Kidney (tissue), 13 donors: ENCODE measurements at regions not wholly inside any gene's neighbourhood (a gene's known extent, or its start where the extent isn't known, plus 50 kb on each side); places are given as distances from the start of the nearest gene placed in this dataset.

Source experiments
- DNase-seq, 5 donors: peaks; one replicate each; pipeline ENCODE4 v3.0.0-alpha.2; 2013 to 2020
- FAIRE-seq: peaks from 2 replicates; lab custom pipeline; 2012; peaks lifted over from hg19 to GRCh38; lab: Jason Lieb, UNC
- H3K27ac ChIP-seq, 2 donors: one replicate each; pipeline ENCODE4 v1.7.0; 2013; ENCODE audit warnings: low read depth in 2 of 2, low read length in 2 of 2, inconsistent platforms in 1 of 2
- H3K27me3 ChIP-seq: one replicate; pipeline ENCODE4 v1.7.1; 2013; ENCODE audit warnings: low read length, inconsistent platforms; ENCODE audit not compliant: control insufficient read depth, insufficient read depth
- H3K36me3 ChIP-seq, 3 donors: one replicate each; pipeline versions ENCODE4 v1.7.0 to v1.7.1; 2013; ENCODE audit warnings: low read length in 3 of 3, control low read depth in 1 of 3, inconsistent platforms in 1 of 3; ENCODE audit not compliant: insufficient read depth in 3 of 3, control insufficient read depth in 2 of 3
- H3K4me1 ChIP-seq, 3 donors: one replicate each; pipeline versions ENCODE4 v1.7.0 to v1.7.1; 2013; ENCODE audit warnings: low read length in 3 of 3, inconsistent platforms in 1 of 3, low read depth in 1 of 3; ENCODE audit not compliant: control insufficient read depth in 2 of 3, insufficient read depth in 2 of 3
- H3K4me3 ChIP-seq, 3 donors: one replicate each; pipeline versions ENCODE4 v1.7.0 to v1.8.1; 2013; ENCODE audit warnings: low read length in 3 of 3, control low read depth in 1 of 3, inconsistent platforms in 1 of 3
- H3K9ac ChIP-seq, 3 donors: one replicate each; pipeline versions ENCODE4 v1.7.0 to v1.7.1; 2013; ENCODE audit warnings: low read length in 3 of 3, control low read depth in 1 of 3, inconsistent platforms in 1 of 3
- H3K9me3 ChIP-seq, 3 donors: one replicate each; pipeline versions ENCODE4 v1.7.0 to v1.7.1; 2013; ENCODE audit warnings: low read length in 3 of 3, control low read depth in 1 of 3, inconsistent platforms in 1 of 3; ENCODE audit not compliant: control insufficient read depth in 2 of 3, insufficient read depth in 1 of 3
- CTCF ChIP-seq: IDR thresholded peaks from 3 replicates; pipeline ENCODE4 v1.5.1; 2012; ENCODE audit warnings: mild to moderate bottlenecking, moderate library complexity, borderline replicate concordance; ENCODE audit not compliant: insufficient read depth; ENCODE audit errors: extremely low read depth
- intact Hi-C: fragments of 100-400 bp; cut with DNase I; formaldehyde crosslinking; loops from one replicate; pipeline ENCODE4 v1.11.1; 2022
- donor health status: control.
- donor health status: control.
- donor health status: control.
- donor health status: control.
- donor health status: control.
- donor health status: DM: yes; HTN: yes; CAD: no.
- donor health status: Normal renal cell carcinoma (clear cell type).

DNA sequence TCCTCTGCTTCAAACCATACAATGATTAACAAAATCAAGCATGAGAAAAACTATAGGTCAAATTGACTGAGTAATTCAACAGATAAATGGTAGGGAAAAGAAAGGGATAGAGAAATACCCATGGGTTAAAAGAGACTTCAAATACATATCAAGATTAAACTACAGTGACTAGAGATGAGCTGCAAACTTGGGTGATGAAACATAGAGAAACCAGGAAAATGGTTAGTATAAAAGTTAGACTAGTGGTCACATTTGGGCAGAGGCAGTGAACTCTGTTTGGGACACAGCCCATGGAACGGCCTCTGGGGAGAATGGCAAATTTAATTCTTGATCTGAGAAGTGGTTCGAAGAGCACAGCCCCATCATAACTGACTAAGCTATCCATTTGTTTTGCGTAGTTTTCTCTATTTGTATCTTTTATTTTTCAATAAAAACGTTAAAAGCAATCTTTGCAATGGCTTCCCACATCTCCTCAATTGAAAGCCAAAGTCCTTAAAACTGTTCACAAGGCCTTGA, 99.4 kb downstream of the APIP start:
- H3K4me3 ChIP-seq, result no peak overlapping the region
- H3K36me3 ChIP-seq, result no peaks in the 10 kb centered on the region
- no peak overlapping the region for H3K27ac ChIP-seq
- H3K4me1 ChIP-seq, result no peaks in the 10 kb centered on the region
- FAIRE-seq (no peak), DNase-seq (no peak)
- peaks cover 0 to 12% (median 2%) of the 10 kb centered on the region in 3 donors for H3K9me3 ChIP-seq
- intact Hi-C loops, result no loop called here
- TF ChIP-seq CTCF, result no peak
- H3K27me3 ChIP-seq, result no peaks in the 10 kb centered on the region
- no peak overlapping the region for H3K9ac ChIP-seq

DNA sequence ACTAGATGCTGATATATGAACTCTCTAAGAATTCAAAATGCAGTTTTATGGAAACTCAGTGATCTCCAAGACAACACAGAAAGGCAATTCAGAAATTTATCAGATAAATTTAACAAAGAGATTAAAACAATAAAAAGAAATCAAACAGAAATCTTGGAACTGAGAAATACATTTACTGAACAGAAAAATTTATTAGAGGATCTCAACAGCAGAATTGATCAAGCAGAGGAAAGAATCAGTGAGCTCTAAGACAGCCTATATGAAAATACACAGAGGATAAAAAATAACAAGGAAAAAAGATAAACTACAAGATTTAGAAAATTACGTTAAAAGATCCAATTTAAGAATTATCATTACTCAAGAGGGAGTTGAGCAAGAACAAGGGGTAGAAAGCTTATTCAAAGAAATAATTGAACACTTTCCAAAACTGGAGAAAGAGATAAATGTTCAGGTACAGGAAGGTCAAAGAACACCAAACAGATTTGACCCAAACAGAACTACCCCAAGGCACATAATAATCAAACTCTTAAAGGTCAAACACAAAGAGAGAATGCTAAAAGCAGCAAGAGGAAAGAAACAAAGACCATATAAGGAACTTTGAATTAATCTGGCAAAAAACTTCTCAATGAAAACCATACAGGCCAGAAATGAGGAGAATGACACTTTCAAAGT, 103.1 kb downstream of the APIP start:
- peaks cover 0 to 12% (median 2%) of the 10 kb centered on the region in 3 donors for H3K9me3 ChIP-seq
- H3K36me3 ChIP-seq, result no peaks in the 10 kb centered on the region
- H3K4me1 ChIP-seq, result no peaks in the 10 kb centered on the region
- H3K27ac ChIP-seq, result no peak overlapping the region
- DNase-seq (no peak), FAIRE-seq (no peak)
- H3K27me3 ChIP-seq, result no peaks in the 10 kb centered on the region
- no peak overlapping the region for H3K9ac ChIP-seq
- no peak overlapping the region for H3K4me3 ChIP-seq
- TF ChIP-seq CTCF, result no peak
- intact Hi-C loops, result no loop called here

DNA sequence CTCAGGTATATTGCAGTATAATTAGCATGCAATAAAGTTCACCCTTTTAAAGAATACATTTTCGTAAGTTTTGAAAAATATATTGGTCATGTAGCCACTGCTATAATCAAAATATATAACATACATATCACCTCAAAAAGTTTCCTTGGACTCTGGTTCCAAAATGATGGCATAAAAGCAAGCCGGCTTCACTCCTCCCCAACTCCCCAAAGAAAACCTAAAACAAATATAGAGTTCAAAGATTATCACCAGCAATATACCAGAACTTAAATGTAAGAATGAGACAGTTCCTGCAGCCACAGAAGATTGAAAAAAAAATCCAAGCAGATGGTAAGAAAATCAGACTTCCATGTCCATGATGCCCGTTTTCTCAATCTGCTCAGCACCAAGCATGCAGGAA, 104.3 kb downstream of the APIP start:
- Histone ChIP-seq H3K4me1 (no peaks in the 10 kb centered on the region), H3K4me3 (no peak overlapping the region), H3K36me3 (no peaks in the 10 kb centered on the region), H3K9me3 (peaks cover 0 to 12% (median 2%) of the 10 kb centered on the region in 3 donors), H3K27ac (no peak overlapping the region), H3K27me3 (no peaks in the 10 kb centered on the region), H3K9ac (no peak overlapping the region)
- intact Hi-C loops, result no loop called here
- FAIRE-seq (no peak), DNase-seq (no peak)
- no peak for TF ChIP-seq CTCF
